Fibroblast of upper back skin (primary cell): ENCODE measurements at regions not wholly inside any gene's neighbourhood (a gene's known extent, or its start where the extent isn't known, plus 50 kb on each side); places are given as distances from the start of the nearest gene placed in this dataset.

Experiments used
- DNase-seq: peaks from one replicate; pipeline ENCODE4 v3.0.0-alpha.2; 2013

DNA sequence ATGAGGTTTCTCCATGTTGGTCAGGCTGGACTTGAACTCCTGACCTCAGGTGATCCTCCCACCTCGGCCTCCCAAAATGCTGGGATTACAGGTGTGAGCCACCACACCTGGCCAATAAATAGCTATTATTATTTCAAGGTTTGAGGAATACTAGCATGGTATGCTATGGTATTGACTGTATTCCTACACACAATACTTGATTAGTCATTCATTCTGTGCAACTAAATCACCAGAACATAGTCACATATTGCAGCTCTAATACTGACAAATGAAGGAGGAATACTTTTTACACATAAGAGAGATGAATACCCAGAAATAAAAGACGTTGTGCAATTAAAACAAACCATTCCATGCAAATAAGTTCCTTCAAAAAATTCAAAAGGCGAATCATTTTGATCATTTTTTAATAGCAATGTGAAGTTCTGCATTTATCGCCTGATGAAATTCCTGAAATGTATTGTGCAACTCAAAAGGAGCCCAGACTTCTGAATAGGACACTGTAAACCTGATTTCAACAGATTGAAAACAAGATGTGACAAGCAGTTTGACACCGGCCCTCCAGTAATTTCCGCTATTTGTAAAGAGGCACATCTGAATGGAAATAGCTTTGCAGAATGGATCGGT is 687.4 kb upstream of the SEMA6A start:
- no peak for DNase-seq

GRCh38 chr5:117255211-117256027 is 680.8 kb upstream of the SEMA6A start:
- no peak for DNase-seq

- DNase-seq, result no peak
Measured at GRCh38 chr5:117252566-117252965, 677.9 kb upstream of the SEMA6A start.

DNA sequence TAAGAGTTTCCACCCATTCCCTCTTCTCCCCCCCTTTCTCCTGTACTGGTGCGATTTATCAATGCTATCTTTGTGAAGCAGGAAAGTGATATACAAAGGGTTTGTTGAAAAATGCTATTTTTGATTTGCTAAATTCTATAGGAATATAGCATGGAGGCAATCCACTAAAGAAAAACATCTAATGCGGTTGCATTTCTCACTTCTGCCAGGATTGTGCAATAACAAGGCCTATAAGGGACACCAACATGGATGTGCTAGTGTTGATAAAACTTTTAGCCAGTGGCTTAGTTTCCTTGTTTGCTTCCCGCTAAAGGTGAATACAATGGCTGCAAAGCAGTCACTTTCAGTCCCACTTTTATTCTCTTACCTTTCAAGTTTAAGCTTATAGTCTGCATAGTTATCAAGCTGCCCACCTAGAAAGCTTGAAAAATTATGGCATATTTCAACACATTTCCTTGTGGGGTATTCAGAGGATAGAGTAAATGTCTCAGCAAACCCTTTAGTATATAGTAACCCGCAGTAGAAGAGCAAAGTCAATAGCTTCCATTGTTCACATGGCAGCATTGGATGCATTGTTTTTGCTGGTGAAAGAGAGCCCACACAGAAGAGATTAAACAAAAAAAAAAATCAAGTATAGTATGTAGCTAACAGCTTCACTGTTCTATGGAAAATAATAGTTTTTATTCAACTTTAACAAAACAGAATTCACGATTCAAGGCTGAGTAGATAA is 674.6 kb upstream of the SEMA6A start:
- DNase-seq, result no peak

- DNase-seq, result no peak
Measured at GRCh38 chr5:117246424-117246823, 671.8 kb upstream of the SEMA6A start.

DNA sequence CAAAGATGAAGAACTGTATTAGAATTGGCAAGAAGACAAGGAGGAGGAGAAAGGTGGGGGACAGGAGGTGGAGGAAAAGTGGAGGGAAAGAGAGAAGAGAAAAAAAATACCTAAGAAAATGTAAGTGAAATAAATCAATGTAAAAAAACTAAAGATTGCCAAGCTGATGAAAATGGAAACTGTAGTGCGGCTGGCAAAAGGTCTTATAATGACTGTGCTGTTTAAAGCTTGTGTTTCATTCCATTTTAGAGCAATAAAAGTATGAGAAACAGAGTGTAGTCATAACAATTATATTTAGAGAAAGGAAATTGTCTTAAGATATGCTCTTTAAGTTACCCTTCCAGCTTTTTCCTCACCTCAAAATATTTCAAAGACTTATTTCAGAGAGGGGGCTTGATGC is 670.5 kb upstream of the SEMA6A start:
- no peak for DNase-seq

DNA sequence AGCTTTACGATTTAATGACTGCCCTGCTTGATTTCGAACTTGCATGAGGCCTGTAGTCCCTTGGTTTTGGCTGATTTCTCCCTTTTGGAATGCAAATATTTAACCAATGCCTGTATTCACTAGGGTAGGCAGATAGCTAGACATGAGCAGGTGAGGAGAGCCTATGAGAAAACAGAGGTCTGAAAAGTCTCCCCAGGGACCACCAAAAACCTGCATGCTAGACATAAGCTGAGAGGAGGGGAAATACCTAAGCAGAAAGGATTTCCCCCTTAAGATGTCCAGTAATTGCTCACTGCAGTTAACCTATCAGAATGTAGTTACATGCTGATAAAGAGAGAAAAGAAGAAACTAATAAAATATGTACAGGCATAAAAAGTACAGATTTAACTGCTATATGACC is 667.4 kb upstream of the SEMA6A start:
- DNase-seq, result no peak

DNA sequence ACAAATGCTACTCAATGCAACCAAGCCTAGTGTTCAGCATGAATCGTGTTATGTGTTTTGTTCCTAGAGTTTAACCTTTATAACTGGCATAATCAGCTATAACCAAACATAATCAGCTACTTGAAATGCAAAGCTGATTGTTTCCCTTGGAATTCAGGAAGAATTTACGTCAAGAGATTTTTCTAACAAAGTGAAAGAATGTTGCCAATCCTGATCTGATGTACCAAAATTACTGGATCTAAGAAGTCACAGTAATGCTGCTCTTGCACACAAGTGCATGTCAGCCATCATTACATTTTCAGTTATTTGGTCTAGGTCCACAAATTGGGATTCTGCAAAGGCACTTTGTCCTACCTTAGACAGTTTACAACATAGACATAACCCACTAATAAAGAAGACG is 662.3 kb upstream of the SEMA6A start:
- DNase-seq, result no peak

DNA sequence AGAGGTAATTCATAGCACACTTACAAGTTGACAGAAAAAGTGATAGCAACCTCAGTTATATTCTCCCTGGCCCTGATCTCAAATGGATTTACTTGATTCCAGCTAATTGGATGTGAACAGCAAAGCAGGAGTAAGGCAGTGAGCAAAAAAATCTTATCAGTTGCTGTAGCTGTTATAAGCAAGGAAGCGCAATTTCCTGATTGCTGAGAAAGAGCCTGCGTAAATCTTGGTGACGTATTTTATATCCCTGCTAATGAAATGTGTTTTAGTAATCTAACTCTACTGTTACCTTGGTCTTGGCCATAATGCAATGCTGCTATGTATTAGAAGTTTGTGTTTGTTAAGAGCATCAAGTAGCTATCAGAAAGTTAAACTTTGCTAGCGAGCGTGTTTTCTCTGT is 661.2 kb upstream of the SEMA6A start:
- no peak for DNase-seq

- DNase-seq, result no peak
Measured at GRCh38 chr5:117230375-117230774, 655.8 kb upstream of the SEMA6A start.

GRCh38 chr5:117220730-117221129 is 646.1 kb upstream of the SEMA6A start:
- DNase-seq, result no peak

GRCh38 chr5:117218789-117219188 is 644.2 kb upstream of the SEMA6A start:
- DNase-seq, result no peak

GRCh38 chr5:117212866-117213265 is 638.2 kb upstream of the SEMA6A start:
- no peak for DNase-seq

- DNase-seq, result no peak
Measured at GRCh38 chr5:117210796-117211195, 636.2 kb upstream of the SEMA6A start.

DNA sequence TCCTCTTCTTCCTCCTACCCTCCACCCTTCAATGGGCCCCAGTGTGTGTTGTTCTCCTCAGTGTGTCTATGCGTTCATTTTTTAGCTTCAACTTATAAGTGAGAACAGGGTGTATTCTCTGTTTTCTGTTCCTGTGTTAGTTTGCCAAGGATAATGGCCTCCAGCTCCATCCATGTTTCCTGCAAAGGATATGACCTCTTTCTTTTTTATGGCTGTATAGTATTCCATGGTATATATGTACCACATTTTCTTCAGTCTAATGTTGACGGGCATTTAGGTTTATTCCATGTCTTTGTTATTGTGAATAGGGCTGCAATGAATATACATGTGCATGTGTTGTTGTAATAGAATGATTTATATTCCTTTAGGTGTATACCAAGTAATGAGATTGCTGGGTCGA is 634.9 kb upstream of the SEMA6A start:
- no peak for DNase-seq

DNA sequence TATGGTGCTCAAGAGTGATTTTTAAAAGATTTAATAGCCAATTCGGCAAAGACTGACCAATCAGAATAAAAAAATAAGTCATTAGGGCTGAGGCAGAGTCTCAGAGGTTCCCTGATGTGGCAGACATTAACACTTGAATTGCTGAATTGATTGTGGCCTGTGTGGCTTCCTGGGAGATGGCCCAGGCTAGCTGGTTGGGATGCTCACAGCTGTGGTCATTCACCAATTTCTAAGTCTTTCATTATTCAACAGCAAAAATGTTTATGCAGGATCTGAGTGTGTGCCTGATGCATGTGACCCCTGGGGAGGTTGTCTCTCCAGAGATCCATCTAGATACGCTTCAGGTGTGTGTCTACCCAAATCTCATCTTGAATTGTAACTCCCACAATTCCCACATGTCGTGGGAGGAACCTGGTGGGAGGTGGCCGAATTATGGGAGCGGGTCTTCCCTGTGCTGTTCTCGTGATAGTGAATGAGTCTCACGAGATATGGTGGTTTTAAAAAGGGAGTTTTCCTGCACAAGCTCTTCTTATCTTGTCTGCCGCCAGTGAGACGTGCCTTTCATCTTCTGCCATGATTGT is 632.6 kb upstream of the SEMA6A start:
- no peak for DNase-seq

- no peak for DNase-seq
Measured at GRCh38 chr5:117205894-117206293, 631.3 kb upstream of the SEMA6A start.

DNA sequence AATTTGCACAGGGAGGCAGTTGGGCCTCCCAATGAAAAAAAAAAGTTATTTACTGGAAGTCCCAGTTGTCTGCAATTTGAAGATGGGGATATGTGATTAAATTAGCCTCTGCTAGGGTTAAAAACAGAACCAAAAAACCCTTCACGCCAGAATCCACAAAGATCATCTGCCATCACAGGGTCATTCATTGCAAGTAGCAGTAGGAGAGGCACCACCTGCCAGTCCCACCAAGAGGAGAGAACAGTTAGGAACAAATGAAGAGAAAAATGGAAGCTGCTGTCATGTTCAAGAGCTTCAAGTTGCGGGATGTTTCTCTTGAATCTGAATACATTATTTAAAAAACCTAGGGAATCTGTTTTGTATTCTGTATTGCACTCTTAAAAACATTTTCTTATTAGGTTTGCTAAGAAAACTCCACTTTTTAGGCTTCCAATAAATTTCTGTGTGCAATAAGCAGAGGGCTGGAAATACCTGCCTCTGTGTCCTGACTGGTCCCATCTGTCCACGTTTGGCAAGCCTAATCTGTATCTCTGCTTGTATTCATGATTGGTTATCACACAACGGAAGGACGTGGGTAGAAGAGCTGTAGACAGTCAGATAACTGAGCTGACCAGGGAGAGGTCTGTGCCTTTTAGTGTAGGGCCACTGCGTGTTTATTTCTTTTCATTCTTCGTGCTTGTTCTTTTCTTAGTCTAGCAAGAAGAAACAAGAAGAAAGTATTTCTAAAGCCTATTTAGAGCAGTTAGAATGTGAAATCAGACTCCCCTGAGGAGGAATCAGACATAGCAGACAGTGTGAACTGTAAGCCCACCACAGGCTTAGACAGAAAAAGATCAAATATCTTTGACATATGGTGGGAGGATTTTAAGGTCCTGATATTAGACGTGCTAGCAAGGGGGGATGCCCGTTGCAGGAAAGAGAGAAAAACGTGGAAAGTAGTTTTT is 630.6 kb upstream of the SEMA6A start:
- no peak for DNase-seq

DNA sequence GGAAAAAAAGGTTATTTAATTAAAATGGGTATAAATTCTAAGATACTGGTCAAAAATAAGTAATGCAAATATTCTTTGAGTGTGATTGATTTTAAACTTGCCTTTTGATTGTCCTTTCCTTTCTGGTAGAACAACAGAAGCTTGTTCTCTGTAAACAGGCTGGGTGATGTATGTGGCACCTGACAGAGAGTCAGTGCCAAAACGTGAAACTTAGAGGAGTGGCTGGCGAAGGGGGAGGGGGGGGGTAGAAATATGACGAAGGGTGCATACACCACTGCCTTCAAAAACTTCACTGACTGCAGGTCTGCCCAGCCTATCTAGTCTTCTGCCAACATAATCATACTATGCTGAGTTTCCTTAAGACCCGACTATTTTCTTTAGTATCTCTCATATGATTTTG is 629.8 kb upstream of the SEMA6A start:
- no peak for DNase-seq

DNA sequence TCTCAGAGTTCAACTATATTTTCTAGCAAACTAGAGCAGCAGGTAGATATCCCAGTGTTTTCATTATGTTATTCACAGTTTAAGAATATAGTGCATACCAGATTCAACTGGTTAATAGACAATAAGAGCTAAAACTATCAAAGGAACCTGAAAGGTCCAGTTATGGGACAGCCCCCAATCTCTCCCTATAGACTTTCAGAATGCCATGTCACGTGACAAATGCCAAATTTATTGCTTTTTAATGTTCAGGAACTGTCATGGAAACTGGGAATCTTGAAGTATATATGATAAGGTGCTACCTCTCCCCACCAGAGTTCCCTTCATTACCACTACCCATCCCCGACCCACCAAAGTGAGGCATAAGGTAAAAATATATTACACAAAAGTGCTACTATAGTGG is 629.0 kb upstream of the SEMA6A start:
- DNase-seq, result no peak

GRCh38 chr5:117201001-117201400 is 626.4 kb upstream of the SEMA6A start:
- peak; percentile 0 for DNase-seq

DNA sequence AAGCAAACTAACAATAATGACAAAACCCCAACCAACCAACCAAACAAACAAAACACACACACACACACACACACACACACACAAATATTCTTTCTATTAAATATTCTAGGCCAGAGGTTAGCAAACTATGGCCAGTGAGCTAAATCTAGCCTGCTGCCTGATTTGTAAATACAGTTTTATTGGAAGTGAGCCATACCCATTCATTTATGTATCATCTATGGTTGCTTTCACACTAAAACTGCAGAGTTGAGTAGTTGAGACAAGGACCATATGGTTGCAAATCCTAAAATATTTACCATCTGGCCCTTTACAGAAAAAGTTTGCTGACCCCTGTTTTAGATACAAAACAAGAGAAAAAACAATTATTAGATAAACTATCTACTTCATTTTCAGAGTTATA is 620.5 kb upstream of the SEMA6A start:
- DNase-seq, result no peak

DNA sequence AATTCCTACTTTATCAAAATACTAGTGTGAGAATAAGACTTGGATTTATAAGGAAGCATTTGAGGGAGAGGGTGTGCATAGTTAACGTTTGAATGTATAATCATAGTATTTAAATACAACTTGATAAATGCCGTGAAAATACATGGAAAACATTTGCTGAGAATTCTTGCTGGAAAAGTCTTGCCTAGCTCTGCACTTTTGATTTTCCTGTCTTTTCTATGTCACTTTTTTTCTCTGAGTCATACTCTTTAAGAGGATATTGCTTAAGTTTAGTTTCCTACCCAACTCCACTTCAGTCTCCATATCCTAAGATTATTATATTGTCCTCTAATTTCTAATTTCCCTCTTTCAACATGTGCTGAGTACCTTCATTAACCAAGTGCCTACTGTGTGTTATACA is 616.6 kb upstream of the SEMA6A start:
- no peak for DNase-seq
